BJ (cell line): ENCODE measurements at regions not wholly inside any gene's neighbourhood (a gene's known extent, or its start where the extent isn't known, plus 50 kb on each side); places are given as distances from the start of the nearest gene placed in this dataset.
"Not testable (repeated sequence)": the region's sequence is repeated elsewhere in the genome, so short reads cannot be mapped to it uniquely, and the experiment has no call there.

Source experiments
- CTCF ChIA-PET: fragments of 350-600 bp; formaldehyde crosslinking; extraction: SDS; loops from one replicate; lab custom pipeline; 2021; ENCODE audit warnings: antibody characterized with exemption, inconsistent platforms; lab: Yijun Ruan, JAX
- POLR2A ChIA-PET: fragments of 300-600 bp; sonication (Branson Sonifier 250); formaldehyde crosslinking; extraction: SDS; loops from one replicate; lab custom pipeline; 2021; ENCODE audit warnings: antibody characterized with exemption; lab: Charles Lee
- DNase-seq: peaks from one replicate; pipeline ENCODE4 v3.0.0-alpha.2; 2011; ENCODE audit warnings: low read depth
- H3K27me3 ChIP-seq: 2 replicates; pipeline ENCODE4 v1.6.0; 2011; ENCODE audit warnings: low read length; ENCODE audit not compliant: control insufficient read depth, insufficient read depth
- H3K36me3 ChIP-seq: 2 replicates; pipeline ENCODE4 v1.5.1; 2011; ENCODE audit warnings: low read length; ENCODE audit not compliant: control insufficient read depth, insufficient read depth
- H3K4me3 ChIP-seq: 2 replicates; pipeline ENCODE4 v1.5.1; 2011; ENCODE audit warnings: low read depth, mild to moderate bottlenecking, control low read depth, low read length
- CTCF ChIP-seq: IDR thresholded peaks from 2 replicates; pipeline ENCODE4 v1.5.1; 2011; ENCODE audit warnings: low read depth, mild to moderate bottlenecking, control low read depth, inconsistent platforms, low read length, moderate library complexity; ENCODE audit not compliant: insufficient read depth

- DNase-seq, result no peak
- POLR2A ChIA-PET, result no interaction called here
- no peaks in the 10 kb centered on the region for H3K27me3 ChIP-seq
- no peaks in the 10 kb centered on the region for H3K36me3 ChIP-seq
- TF ChIP-seq CTCF, result no peak
- CTCF ChIA-PET, result no interaction called here
- no peak overlapping the region for H3K4me3 ChIP-seq
These were observed 346.8 kb upstream of the TECRL start for GRCh38 chr4:64756016-64756415.

DNA sequence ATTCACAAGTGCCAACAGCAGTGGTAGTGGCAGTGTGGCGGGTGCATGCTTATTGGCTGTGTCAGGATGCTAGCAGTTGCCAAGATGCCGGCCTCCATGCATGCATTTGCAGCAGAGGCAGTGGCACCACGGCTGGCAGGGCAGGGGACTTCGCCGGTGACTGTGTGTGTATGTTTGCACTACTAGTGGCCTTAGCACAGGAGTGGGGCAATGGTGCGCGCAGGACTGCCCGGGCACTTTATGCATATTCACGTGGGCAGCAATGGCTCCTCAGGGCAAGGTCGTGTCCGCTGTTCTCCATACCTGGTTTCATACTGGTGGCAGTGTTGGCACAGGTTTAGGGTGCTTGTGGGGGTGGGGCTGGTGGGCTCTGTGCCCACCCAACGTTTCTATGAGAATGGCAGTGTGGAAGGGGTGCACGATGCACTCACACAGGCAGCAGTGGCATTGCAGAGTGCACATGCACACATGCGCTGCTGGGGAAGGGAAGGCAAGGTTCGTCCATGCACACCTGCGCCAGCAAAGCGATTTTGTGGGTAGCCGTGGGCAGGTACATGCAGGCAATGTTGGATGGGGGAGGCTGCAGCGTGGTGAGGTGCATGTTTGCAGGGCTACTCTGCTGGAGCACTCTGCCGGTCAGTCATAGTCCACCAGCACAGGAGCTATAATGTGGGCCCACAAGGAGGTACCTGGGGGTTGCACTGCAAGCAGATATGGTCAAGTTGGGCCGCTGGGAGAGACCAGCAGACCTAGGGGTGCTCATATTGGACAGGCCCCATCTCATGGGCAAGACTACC lies 338.9 kb upstream of the TECRL start:
- DNase-seq, result no peak
- H3K4me3 ChIP-seq, result no peak overlapping the region
- ChIA-PET CTCF (no interaction called here), POLR2A (no interaction called here)
- no peak for TF ChIP-seq CTCF
- no peaks in the 10 kb centered on the region for H3K27me3 ChIP-seq
- H3K36me3 ChIP-seq, result no peaks in the 10 kb centered on the region

GRCh38 chr4:64738240-64738639 lies 329.0 kb upstream of the TECRL start:
- ChIA-PET CTCF (no interaction called here), POLR2A (no interaction called here)
- DNase-seq, result no peak
- no peaks in the 10 kb centered on the region for H3K36me3 ChIP-seq
- no peak for TF ChIP-seq CTCF
- H3K27me3 ChIP-seq, result no peaks in the 10 kb centered on the region
- H3K4me3 ChIP-seq, result no peak overlapping the region

GRCh38 chr4:64737854-64738138 lies 328.5 kb upstream of the TECRL start:
- POLR2A ChIA-PET, H3K36me3 ChIP-seq, DNase-seq, H3K27me3 ChIP-seq, H3K4me3 ChIP-seq, CTCF ChIA-PET: not testable (repeated sequence)

DNA sequence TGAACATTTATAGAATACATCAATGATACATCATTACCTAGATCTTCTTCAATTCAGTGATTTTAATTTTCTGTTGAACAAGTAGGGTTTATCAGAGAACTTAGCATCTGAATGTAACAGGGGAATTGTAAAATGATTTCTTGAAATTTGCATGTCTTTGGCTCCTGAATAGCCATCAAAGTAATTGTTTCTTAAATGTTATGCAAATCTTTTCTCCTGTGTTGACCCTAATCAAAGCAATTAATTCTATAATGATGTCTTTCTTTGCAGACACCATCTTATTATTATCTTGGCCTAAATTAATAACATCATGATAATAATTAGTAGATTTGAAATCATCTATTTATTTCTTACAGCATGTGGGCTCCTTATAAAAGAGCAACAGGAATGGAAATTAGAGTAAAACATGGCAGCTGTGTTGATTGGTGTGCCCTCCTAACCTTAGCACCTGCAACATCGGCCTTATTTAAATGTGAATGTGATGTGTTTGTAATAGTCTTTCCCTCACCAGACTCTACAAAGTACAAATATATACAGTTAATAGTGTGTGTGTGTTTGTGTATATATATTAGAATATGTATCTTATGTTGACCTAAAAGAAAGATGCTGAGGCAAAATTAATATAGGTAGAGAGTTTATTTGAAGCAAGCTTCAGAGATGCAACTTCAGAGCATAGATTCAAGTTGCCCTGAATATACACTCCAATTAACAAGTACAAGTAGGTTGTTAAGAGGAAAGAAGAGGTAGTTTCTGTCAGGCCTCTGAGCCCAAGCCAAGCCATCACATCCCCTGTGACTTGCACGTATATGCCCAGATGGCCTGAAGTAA lies 328.0 kb upstream of the TECRL start:
- no peak overlapping the region for H3K4me3 ChIP-seq
- ChIA-PET POLR2A (no interaction called here), CTCF (no interaction called here)
- DNase-seq, result no peak
- TF ChIP-seq CTCF, result no peak
- no peaks in the 10 kb centered on the region for H3K27me3 ChIP-seq
- no peaks in the 10 kb centered on the region for H3K36me3 ChIP-seq
